ENCODE measurements at regions not wholly inside any gene's neighbourhood (a gene's known extent, or its start where the extent isn't known, plus 50 kb on each side); places are given as distances from the start of the nearest gene placed in this dataset.

DNA sequence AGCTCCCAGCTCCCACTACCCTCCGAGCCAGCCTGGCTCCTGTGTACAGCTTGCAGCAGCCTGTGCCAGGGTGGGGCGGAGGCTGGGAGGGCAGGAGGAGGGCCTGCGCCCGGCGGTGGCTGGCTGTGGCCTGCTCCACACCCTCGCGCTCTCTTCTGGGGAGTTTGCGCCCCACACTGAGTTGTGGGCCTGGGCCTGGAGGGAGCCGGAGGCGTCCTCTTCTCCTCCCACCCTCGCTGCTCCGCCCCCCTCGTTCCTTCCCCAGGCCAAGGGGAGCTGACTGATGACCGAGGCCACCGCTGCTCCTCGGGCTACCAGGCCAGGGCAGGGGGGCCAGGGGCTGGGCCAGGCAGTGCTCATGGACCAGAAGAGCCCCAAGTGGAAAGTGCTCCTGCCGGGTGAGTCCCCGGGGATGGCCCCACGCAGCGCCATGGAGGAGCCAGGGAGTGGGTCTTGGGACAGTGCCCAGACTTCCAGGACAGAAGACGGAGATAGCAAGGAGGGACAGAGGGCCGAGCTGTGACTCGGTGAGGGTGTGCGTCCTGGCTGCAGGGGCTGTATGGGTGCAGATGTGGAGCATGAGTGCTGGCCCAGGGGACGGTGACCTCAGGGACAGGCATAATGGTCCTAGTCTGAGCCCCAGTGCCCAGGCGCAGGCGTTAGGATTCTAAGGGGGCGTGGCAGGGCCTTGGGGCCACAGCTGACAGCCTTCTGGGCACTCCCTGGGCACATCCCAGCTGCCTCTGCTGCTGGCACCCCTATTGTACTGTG, 242.1 kb upstream of the GSE1 start:
- TF ChIP-seq, protein P1, sequence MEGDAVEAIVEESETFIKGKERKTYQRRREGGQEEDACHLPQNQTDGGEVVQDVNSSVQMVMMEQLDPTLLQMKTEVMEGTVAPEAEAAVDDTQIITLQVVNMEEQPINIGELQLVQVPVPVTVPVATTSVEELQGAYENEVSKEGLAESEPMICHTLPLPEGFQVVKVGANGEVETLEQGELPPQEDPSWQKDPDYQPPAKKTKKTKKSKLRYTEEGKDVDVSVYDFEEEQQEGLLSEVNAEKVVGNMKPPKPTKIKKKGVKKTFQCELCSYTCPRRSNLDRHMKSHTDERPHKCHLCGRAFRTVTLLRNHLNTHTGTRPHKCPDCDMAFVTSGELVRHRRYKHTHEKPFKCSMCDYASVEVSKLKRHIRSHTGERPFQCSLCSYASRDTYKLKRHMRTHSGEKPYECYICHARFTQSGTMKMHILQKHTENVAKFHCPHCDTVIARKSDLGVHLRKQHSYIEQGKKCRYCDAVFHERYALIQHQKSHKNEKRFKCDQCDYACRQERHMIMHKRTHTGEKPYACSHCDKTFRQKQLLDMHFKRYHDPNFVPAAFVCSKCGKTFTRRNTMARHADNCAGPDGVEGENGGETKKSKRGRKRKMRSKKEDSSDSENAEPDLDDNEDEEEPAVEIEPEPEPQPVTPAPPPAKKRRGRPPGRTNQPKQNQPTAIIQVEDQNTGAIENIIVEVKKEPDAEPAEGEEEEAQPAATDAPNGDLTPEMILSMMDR (IDR thresholded peaks at IDR 0.05; ENCODE audit: low read depth, low read length, poor library complexity, severe bottlenecking), result no peak
- TF ChIP-seq EZH2phosphoT487 (IDR thresholded peaks at IDR 0.05; ENCODE audit: borderline replicate concordance, low read length), result no peak
